Calu3 (cell line): ENCODE measurements at regions not wholly inside any gene's neighbourhood (a gene's known extent, or its start where the extent isn't known, plus 50 kb on each side); places are given as distances from the start of the nearest gene placed in this dataset.

Experiments used
- BruUV-seq: library from RNA; stranded (reverse); fragments of 400-500 nt; replicated peaks from 2 replicates; lab custom pipeline; 2021; lab: Mats Ljungman, UMichigan
- CTCF ChIA-PET: fragments of 300-600 bp; sonication (Branson Sonifier 250); formaldehyde crosslinking; loops from one replicate; lab custom pipeline; 2022; ENCODE audit warnings: antibody characterized with exemption; lab: Charles Lee
- DNase-seq: peaks from one replicate; pipeline ENCODE4 v3.0.0; 2022
- H3K27ac Mint-ChIP-seq: one replicate; pipeline ENCODE4 v1.8.0; 2022; ENCODE audit warnings: mixed read lengths; ENCODE audit not compliant: unreplicated experiment
- H3K27me3 Mint-ChIP-seq: one replicate; pipeline ENCODE4 v1.8.0; 2022; ENCODE audit warnings: mixed read lengths; ENCODE audit not compliant: unreplicated experiment
- H3K36me3 Mint-ChIP-seq: one replicate; pipeline ENCODE4 v1.8.0; 2022; ENCODE audit warnings: mild to moderate bottlenecking, moderate library complexity, mixed read lengths; ENCODE audit not compliant: insufficient read depth, unreplicated experiment
- H3K4me1 Mint-ChIP-seq: one replicate; pipeline ENCODE4 v1.8.0; 2022; ENCODE audit warnings: mild to moderate bottlenecking, low read depth, mixed read lengths; ENCODE audit not compliant: unreplicated experiment
- H3K4me3 Mint-ChIP-seq: one replicate; pipeline ENCODE4 v1.8.0; 2022; ENCODE audit warnings: mild to moderate bottlenecking, low read depth, moderate library complexity, mixed read lengths; ENCODE audit not compliant: unreplicated experiment
- H3K9me3 Mint-ChIP-seq: one replicate; pipeline ENCODE4 v1.8.0; 2022; ENCODE audit warnings: low read depth, mixed read lengths; ENCODE audit not compliant: unreplicated experiment
- CTCF ChIP-seq: fragments of 200-600 bp; IDR thresholded peaks from one replicate; pipeline ENCODE4 v1.8.0; 2022; ENCODE audit warnings: antibody characterized with exemption; ENCODE audit not compliant: unreplicated experiment
- intact Hi-C: fragments of 100-400 bp; cut with micrococcal nuclease; formaldehyde crosslinking; loops from one replicate; pipeline ENCODE4 v1.10.0; 2022; ENCODE audit not compliant: unreplicated experiment

- intact Hi-C loops, result no loop called here
- BruUV-seq, result no TSS peak
- CTCF ChIA-PET, result no interaction called here
These were observed 347.3 kb upstream of the NPVF start for GRCh38 chr7:25575634-25576033.

GRCh38 chr7:25578991-25579777, 350.9 kb upstream of the NPVF start:
- CTCF ChIA-PET, result interaction anchor here (1.1 to 2.1 kb wide), 2 partner anchors 9 to 10 kb away, joined by 5 to 10 read pairs; no protein-coding TSS in a partner anchor
- H3K4me3 Mint-ChIP-seq, result no peak overlapping the region
- no peaks in the 10 kb centered on the region for H3K36me3 Mint-ChIP-seq
- no peak overlapping the region for H3K27ac Mint-ChIP-seq
- no peaks in the 10 kb centered on the region for H3K4me1 Mint-ChIP-seq
- TF ChIP-seq CTCF, result no peak
- peaks cover 97% of the 10 kb centered on the region for H3K27me3 Mint-ChIP-seq
- no TSS peak for BruUV-seq
- DNase-seq, result no peak
- intact Hi-C loops, result no loop called here
- H3K9me3 Mint-ChIP-seq, result no peaks in the 10 kb centered on the region

More at GRCh38 chr7:25575634-25576033, 347.3 kb upstream of the NPVF start:
- Mint-ChIP-seq H3K27me3 (peaks cover 88% of the 10 kb centered on the region), H3K36me3 (no peaks in the 10 kb centered on the region), H3K4me3 (no peak overlapping the region), H3K27ac (no peak overlapping the region), H3K9me3 (no peaks in the 10 kb centered on the region), H3K4me1 (no peaks in the 10 kb centered on the region)
- DNase-seq, result no peak
- TF ChIP-seq CTCF, result no peak

GRCh38 chr7:25579778-25580075, 351.4 kb upstream of the NPVF start:
- intact Hi-C loops, result no loop called here
- Mint-ChIP-seq H3K27me3 (peaks cover 97% of the 10 kb centered on the region), H3K27ac (no peak overlapping the region), H3K4me3 (no peak overlapping the region), H3K36me3 (no peaks in the 10 kb centered on the region), H3K9me3 (no peaks in the 10 kb centered on the region), H3K4me1 (no peaks in the 10 kb centered on the region)
- DNase-seq, result no peak
- TF ChIP-seq CTCF, result no peak
- no TSS peak for BruUV-seq
- CTCF ChIA-PET, result interaction anchor here (1.1 to 2.1 kb wide), 2 partner anchors 8 to 11 kb away, joined by 5 to 10 read pairs; no protein-coding TSS in a partner anchor

- no peak for DNase-seq
- Mint-ChIP-seq H3K27ac (no peak overlapping the region), H3K9me3 (no peaks in the 10 kb centered on the region), H3K36me3 (no peaks in the 10 kb centered on the region), H3K4me3 (no peak overlapping the region), H3K4me1 (no peaks in the 10 kb centered on the region), H3K27me3 (peaks cover 97% of the 10 kb centered on the region)
- BruUV-seq, result no TSS peak
- intact Hi-C loops, result no loop called here
- CTCF ChIA-PET, result interaction anchor here (1.2 kb wide), 1 partner anchor 11 kb away, joined by 3 read pairs; no protein-coding TSS in a partner anchor
- TF ChIP-seq CTCF, result no peak
These were observed 351.9 kb upstream of the NPVF start for GRCh38 chr7:25580141-25580540.
